ENCODE measurements at regions not wholly inside any gene's neighbourhood (a gene's known extent, or its start where the extent isn't known, plus 50 kb on each side); places are given as distances from the start of the nearest gene placed in this dataset.

DNA sequence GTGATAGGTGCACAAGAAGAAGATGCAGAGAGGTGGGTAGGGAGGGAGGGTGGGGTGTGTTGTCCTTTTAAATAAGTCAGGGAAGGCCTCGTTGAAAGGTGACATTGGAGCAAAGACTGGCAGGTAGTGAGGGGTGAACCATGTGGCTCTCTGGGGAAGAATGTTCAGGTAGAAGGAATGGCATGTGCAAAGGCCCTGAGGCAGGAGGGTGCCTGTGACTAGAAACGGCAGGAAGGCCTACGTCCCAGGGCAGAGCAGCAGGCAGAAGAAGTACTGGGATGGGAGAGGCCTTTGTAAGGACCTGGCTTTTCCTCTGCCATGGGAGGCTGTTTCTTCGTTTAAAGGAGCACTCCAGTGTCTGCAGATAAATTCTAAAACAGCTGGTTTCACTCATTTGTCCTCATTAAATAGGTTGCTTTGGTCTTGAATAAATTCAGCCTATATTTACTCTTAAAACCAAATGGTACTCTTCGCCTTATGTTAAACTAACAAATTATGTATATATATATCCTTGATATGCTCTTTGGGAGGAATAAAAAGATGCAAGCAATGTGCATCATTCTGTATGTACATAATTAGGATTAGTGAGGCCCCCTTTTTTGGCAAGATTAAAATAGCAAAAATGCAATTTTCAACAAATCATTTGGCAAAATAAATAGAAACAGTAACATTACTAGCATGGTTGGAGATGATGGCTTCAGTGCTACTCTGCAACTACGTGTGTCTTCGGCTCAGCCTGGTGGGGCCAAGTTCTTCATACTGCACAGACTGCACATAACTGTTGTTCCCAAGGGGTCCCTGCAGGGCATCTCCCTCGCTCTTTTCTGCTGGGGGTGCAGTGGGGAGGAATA lies 151.4 kb downstream of the KLF13 start:
- Histone ChIP-seq H3K4me2 (no peak overlapping the region), H3K9me3 (no peaks in the 10 kb centered on the region), H3K27ac (no peak overlapping the region), H3K4me1 (no peaks in the 10 kb centered on the region), H3K4me3 (no peak overlapping the region)
- WGBS (ENCODE audit: missing lambda C conversion rate), result 64% methylated on average over 8 of the region's 8 CpGs
- ATAC-seq (no peak), DNase-seq (ENCODE audit: low read depth in 1 of 2, low spot score in 1 of 2) (no peak), FAIRE-seq (no peak)
- CTCF ChIA-PET, result interaction anchor here (1.3 to 13.3 kb wide), 4 partner anchors 8 to 43 kb away, joined by 4 to 162 read pairs (median 6); no protein-coding TSS in a partner anchor
- no peak for TF ChIP-seq ZC3H11A (IDR thresholded peaks at IDR 0.05)
- no peak for TF ChIP-seq BHLHE40 (IDR thresholded peaks at IDR 0.05; ENCODE audit: low read depth, low read length)
- no peak for TF ChIP-seq HOXB13 (CRISPR knock-in tag; IDR thresholded peaks at IDR 0.05; ENCODE audit: low read depth)
- TF ChIP-seq RAD21 (conservative IDR thresholded peaks at IDR 0.05 in 1 of 2, IDR thresholded peaks at IDR 0.05 in 1 of 2), result no peak
- TF ChIP-seq MAFK (IDR thresholded peaks at IDR 0.05; ENCODE audit: partially characterized antibody), result no peak
- TF ChIP-seq, protein P1, sequence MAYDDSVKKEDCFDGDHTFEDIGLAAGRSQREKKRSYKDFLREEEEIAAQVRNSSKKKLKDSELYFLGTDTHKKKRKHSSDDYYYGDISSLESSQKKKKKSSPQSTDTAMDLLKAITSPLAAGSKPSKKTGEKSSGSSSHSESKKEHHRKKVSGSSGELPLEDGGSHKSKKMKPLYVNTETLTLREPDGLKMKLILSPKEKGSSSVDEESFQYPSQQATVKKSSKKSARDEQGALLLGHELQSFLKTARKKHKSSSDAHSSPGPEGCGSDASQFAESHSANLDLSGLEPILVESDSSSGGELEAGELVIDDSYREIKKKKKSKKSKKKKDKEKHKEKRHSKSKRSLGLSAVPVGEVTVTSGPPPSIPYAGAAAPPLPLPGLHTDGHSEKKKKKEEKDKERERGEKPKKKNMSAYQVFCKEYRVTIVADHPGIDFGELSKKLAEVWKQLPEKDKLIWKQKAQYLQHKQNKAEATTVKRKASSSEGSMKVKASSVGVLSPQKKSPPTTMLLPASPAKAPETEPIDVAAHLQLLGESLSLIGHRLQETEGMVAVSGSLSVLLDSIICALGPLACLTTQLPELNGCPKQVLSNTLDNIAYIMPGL (CRISPR knock-in tag; IDR thresholded peaks at IDR 0.05; ENCODE audit: borderline replicate concordance), result no peak
- TF ChIP-seq, protein P2, sequence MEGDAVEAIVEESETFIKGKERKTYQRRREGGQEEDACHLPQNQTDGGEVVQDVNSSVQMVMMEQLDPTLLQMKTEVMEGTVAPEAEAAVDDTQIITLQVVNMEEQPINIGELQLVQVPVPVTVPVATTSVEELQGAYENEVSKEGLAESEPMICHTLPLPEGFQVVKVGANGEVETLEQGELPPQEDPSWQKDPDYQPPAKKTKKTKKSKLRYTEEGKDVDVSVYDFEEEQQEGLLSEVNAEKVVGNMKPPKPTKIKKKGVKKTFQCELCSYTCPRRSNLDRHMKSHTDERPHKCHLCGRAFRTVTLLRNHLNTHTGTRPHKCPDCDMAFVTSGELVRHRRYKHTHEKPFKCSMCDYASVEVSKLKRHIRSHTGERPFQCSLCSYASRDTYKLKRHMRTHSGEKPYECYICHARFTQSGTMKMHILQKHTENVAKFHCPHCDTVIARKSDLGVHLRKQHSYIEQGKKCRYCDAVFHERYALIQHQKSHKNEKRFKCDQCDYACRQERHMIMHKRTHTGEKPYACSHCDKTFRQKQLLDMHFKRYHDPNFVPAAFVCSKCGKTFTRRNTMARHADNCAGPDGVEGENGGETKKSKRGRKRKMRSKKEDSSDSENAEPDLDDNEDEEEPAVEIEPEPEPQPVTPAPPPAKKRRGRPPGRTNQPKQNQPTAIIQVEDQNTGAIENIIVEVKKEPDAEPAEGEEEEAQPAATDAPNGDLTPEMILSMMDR (IDR thresholded peaks at IDR 0.05), result no peak
- TF ChIP-seq CHD4 (IDR thresholded peaks at IDR 0.05; ENCODE audit: borderline replicate concordance), result no peak
- TF ChIP-seq, protein P3, sequence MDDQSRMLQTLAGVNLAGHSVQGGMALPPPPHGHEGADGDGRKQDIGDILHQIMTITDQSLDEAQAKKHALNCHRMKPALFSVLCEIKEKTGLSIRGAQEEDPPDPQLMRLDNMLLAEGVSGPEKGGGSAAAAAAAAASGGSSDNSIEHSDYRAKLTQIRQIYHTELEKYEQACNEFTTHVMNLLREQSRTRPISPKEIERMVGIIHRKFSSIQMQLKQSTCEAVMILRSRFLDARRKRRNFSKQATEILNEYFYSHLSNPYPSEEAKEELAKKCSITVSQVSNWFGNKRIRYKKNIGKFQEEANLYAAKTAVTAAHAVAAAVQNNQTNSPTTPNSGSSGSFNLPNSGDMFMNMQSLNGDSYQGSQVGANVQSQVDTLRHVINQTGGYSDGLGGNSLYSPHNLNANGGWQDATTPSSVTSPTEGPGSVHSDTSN (IDR thresholded peaks at IDR 0.05), result no peak
- no peak for TF ChIP-seq MYC (IDR thresholded peaks at IDR 0.05; ENCODE audit: borderline replicate concordance, low read length)
- TF ChIP-seq, protein P4, sequence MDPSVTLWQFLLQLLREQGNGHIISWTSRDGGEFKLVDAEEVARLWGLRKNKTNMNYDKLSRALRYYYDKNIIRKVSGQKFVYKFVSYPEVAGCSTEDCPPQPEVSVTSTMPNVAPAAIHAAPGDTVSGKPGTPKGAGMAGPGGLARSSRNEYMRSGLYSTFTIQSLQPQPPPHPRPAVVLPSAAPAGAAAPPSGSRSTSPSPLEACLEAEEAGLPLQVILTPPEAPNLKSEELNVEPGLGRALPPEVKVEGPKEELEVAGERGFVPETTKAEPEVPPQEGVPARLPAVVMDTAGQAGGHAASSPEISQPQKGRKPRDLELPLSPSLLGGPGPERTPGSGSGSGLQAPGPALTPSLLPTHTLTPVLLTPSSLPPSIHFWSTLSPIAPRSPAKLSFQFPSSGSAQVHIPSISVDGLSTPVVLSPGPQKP (IDR thresholded peaks at IDR 0.05; ENCODE audit: low read depth, low read length), result no peak
- TF ChIP-seq POLR2AphosphoS2 (conservative IDR thresholded peaks at IDR 0.05; ENCODE audit: low read length), result no peak
- no peak for TF ChIP-seq KDM5A (IDR thresholded peaks at IDR 0.05)
- TF ChIP-seq, protein P5, sequence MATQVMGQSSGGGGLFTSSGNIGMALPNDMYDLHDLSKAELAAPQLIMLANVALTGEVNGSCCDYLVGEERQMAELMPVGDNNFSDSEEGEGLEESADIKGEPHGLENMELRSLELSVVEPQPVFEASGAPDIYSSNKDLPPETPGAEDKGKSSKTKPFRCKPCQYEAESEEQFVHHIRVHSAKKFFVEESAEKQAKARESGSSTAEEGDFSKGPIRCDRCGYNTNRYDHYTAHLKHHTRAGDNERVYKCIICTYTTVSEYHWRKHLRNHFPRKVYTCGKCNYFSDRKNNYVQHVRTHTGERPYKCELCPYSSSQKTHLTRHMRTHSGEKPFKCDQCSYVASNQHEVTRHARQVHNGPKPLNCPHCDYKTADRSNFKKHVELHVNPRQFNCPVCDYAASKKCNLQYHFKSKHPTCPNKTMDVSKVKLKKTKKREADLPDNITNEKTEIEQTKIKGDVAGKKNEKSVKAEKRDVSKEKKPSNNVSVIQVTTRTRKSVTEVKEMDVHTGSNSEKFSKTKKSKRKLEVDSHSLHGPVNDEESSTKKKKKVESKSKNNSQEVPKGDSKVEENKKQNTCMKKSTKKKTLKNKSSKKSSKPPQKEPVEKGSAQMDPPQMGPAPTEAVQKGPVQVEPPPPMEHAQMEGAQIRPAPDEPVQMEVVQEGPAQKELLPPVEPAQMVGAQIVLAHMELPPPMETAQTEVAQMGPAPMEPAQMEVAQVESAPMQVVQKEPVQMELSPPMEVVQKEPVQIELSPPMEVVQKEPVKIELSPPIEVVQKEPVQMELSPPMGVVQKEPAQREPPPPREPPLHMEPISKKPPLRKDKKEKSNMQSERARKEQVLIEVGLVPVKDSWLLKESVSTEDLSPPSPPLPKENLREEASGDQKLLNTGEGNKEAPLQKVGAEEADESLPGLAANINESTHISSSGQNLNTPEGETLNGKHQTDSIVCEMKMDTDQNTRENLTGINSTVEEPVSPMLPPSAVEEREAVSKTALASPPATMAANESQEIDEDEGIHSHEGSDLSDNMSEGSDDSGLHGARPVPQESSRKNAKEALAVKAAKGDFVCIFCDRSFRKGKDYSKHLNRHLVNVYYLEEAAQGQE (IDR thresholded peaks at IDR 0.05), result no peak
- TF ChIP-seq ZFP36 (IDR thresholded peaks at IDR 0.05; ENCODE audit: borderline replicate concordance, partially characterized antibody), result no peak
- TF ChIP-seq HOXB5 (CRISPR knock-in tag; IDR thresholded peaks at IDR 0.05), result no peak
- POLR2A ChIA-PET, result no interaction called here

Measured in A549 (cell line).